ENCODE measurements at regions not wholly inside any gene's neighbourhood (a gene's known extent, or its start where the extent isn't known, plus 50 kb on each side); places are given as distances from the start of the nearest gene placed in this dataset.

DNA sequence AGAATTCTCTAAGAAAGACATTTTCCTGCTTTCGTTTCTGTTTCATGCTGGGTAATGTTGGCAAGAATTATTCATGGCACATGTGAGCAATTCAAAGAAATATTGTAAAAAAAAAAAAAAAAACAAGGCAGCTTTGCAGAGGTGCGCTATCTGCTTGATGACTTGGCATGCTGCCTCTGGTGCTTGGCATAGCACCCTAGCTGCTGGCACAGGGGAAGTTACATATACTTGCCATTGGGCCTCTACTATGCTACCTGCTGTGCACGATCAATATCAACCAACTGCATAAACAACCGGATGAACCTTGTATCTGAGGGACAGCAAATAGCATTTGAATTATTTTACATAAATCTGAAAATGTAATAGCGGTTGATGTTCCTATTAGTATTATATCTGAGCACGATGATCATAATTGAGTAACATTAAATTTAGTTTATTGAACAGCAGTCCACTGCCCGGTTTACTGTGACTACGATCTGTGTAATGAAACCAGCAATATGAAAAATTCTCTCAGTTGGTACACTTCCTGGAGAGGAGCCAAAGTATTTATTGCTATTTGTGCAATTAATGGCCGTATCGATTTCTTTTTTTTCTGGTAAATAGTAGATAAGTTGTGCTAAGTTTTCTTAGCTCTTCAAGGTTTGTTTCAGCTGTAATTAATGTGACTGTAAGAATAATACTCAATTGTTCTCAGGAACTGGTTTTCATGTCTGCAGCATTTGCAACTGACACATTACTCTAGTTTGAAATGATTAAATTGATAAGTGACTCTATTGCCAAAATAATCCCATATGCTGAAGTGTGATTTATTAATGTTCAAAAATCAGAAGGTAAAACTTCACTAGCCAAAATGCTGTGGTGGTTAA is 717.3 kb downstream of the DACH1 start:
- TF ChIP-seq, protein P1, sequence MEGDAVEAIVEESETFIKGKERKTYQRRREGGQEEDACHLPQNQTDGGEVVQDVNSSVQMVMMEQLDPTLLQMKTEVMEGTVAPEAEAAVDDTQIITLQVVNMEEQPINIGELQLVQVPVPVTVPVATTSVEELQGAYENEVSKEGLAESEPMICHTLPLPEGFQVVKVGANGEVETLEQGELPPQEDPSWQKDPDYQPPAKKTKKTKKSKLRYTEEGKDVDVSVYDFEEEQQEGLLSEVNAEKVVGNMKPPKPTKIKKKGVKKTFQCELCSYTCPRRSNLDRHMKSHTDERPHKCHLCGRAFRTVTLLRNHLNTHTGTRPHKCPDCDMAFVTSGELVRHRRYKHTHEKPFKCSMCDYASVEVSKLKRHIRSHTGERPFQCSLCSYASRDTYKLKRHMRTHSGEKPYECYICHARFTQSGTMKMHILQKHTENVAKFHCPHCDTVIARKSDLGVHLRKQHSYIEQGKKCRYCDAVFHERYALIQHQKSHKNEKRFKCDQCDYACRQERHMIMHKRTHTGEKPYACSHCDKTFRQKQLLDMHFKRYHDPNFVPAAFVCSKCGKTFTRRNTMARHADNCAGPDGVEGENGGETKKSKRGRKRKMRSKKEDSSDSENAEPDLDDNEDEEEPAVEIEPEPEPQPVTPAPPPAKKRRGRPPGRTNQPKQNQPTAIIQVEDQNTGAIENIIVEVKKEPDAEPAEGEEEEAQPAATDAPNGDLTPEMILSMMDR (IDR thresholded peaks at IDR 0.05; ENCODE audit: low read depth, low read length) = no peak
- no peak for TF ChIP-seq EZH2phosphoT487 (IDR thresholded peaks at IDR 0.05; ENCODE audit: low read depth)

All from OCI-LY3 (cell line).